Ovary (tissue), 3 donors: ENCODE measurements at regions not wholly inside any gene's neighbourhood (a gene's known extent, or its start where the extent isn't known, plus 50 kb on each side); places are given as distances from the start of the nearest gene placed in this dataset.

Source experiments
- EP300 ChIP-seq: sonication (generic); formaldehyde crosslinking; IDR thresholded peaks from one replicate; pipeline ENCODE4 v1.6.1; 2017; ENCODE audit warnings: antibody characterized with exemption
- POLR2A ChIP-seq: fragments of 450-650 bp; IDR thresholded peaks from one replicate; pipeline ENCODE4 v1.6.1; 2017; ENCODE audit warnings: antibody characterized with exemption, mild to moderate bottlenecking, moderate library complexity
- TF ChIP-seq, protein P1 (sequence below), 3 donors: fragments of 450-650 bp in 2 of 3; fragments of 200-600 bp in 1 of 3; IDR thresholded peaks; one replicate each; pipeline versions ENCODE4 v1.5.1 to v1.8.0; 2016 to 2022; ENCODE audit warnings: antibody characterized with exemption in 3 of 3, mild to moderate bottlenecking in 1 of 3
- donor health status: DM: no; HTN: no; CAD: no.

DNA sequence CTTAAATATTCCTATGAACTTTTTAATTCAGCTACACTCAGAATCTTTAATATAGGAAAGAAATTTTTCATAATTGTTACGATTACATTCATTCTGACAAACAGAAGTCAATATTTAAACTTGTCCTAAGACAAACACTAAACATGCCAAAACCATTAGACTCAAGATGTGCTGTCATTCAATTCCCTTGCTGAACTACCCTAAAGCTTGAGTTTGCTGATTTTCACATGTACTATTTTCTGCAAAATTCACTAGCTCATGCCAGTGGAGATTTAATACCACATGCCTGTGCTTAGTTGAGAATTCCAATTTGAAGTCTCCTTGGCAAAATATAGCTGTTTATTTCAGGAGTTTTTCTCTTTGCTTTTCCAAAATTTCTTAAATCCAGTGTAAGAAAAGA, 448.0 kb downstream of the COL12A1 start:
- TF ChIP-seq, protein P1, sequence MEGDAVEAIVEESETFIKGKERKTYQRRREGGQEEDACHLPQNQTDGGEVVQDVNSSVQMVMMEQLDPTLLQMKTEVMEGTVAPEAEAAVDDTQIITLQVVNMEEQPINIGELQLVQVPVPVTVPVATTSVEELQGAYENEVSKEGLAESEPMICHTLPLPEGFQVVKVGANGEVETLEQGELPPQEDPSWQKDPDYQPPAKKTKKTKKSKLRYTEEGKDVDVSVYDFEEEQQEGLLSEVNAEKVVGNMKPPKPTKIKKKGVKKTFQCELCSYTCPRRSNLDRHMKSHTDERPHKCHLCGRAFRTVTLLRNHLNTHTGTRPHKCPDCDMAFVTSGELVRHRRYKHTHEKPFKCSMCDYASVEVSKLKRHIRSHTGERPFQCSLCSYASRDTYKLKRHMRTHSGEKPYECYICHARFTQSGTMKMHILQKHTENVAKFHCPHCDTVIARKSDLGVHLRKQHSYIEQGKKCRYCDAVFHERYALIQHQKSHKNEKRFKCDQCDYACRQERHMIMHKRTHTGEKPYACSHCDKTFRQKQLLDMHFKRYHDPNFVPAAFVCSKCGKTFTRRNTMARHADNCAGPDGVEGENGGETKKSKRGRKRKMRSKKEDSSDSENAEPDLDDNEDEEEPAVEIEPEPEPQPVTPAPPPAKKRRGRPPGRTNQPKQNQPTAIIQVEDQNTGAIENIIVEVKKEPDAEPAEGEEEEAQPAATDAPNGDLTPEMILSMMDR (IDR thresholded peaks at IDR 0.05) = no peak
- TF ChIP-seq POLR2A = no peak
- TF ChIP-seq EP300 = no peak
